GM21619 (cell line): ENCODE measurements at regions not wholly inside any gene's neighbourhood (a gene's known extent, or its start where the extent isn't known, plus 50 kb on each side); places are given as distances from the start of the nearest gene placed in this dataset.

ENCODE experiments used
- ATAC-seq: cut with Tn5 transposase; IDR thresholded peaks from one replicate; pipeline ENCODE4 v1.9.1; 2021; ENCODE audit not compliant: unreplicated experiment

- peak; percentile 93 for ATAC-seq
These were observed 110.2 kb downstream of the ELAPOR2 start for GRCh38 chr7:86949052-86949778.

GRCh38 chr7:86947929-86948328, 111.5 kb downstream of the ELAPOR2 start:
- no peak for ATAC-seq

DNA sequence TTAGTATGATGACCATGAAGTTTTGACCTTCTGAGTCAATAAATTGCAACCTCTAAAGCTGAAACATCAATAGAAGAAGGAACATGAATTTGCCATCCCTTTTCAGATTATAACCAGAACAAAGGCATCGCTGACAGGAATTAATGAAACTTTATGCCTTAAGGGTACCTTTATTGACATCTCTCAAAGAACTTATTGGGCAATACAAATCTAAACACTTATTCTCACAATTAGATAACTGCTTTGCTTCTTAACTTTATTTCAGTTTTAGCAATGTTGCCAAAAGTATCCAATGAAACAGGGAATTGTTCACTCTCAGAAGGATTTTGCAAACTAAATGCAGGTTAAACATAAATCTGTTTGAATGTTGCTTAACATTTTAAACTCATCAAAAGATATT, 116.0 kb downstream of the ELAPOR2 start:
- ATAC-seq = no peak

- ATAC-seq = no peak
These were observed 116.5 kb downstream of the ELAPOR2 start for GRCh38 chr7:86942995-86943394.

DNA sequence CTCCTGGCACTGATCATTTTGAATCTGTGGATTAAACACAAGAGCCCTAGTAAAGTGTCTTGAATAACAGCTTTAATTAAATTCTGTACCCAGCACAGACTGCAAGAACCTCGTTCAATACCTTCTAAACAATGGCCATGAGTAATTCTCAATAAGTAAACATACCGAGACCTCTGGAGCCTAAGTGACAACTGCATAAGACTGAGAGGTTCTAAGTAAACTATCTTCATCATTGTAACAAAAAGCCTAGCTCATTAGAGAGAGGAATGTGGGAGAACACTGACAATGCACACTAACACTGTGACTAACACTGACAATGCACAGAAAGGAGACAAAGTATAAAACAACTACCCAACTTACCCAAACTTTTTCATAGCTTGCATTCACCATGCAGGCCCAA, 117.4 kb downstream of the ELAPOR2 start:
- no peak for ATAC-seq

GRCh38 chr7:86939197-86939814, 120.1 kb downstream of the ELAPOR2 start:
- ATAC-seq = peak; percentile 80

GRCh38 chr7:86937363-86937878, 122.0 kb downstream of the ELAPOR2 start:
- no peak for ATAC-seq

GRCh38 chr7:86933295-86933845, 126.1 kb downstream of the ELAPOR2 start:
- no peak for ATAC-seq

DNA sequence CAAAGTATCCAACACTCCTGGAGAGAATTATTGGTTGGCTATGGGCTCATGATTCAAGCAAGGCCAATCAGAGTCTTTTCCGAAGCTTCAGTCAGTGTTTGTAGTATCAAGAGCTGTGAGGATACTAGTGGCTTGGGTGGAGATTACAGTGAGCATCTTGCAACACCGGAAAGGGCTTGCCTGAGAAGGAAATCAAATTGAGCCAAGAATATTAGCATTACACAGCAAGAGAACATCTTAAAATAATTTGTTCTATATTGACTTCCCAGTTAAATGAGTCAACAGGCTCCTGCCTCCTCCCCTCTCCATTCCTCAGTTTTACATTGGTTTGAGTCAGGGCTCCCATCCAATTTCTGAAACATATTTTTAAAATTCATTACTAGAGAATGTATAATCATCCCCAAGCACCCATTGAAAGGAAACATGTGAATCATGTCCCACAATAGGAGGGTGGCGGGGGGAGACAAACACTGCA, 127.4 kb downstream of the ELAPOR2 start:
- ATAC-seq = no peak

DNA sequence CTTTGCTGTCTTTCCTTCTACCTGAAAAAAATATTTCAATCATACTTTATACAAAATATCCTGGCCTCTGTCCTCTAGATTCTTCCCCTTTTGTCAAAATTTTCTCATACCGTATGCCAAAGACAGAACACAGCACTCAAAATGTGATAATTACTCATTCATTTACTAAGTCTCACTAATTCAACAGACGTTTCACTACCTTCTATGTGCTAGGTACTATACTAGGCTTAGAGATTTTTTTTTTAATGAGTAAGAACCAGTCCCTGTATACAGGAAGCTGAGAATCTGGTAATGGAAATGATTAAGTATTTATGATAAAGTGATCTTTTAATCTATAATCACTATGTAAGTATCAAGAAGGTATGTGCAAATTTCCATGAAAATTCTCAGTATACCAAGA, 128.0 kb downstream of the ELAPOR2 start:
- ATAC-seq = no peak

GRCh38 chr7:86930554-86931307, 128.7 kb downstream of the ELAPOR2 start:
- no peak for ATAC-seq

GRCh38 chr7:86929293-86930109, 130.0 kb downstream of the ELAPOR2 start:
- no peak for ATAC-seq

- ATAC-seq = no peak
These were observed 131.1 kb downstream of the ELAPOR2 start for GRCh38 chr7:86928308-86928707.

DNA sequence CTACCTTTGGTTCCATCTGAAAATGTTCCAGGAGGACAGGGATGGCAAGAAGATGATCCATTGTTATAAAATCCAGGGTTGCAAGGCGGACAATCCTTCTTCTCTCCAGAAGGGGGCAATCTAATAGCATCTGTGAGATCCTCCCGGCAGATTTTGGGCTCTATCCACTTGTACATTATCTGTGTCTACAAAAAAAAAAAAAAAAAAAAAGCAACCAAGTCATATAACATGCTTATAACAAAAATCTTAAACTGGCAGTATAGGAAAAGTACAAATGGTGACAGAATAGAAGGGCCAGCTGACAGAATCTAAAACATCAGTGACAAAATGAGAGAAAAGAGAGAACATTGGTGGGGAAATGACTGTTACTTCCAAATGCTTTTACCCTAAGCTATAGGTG, 132.7 kb downstream of the ELAPOR2 start:
- peak; percentile 60 for ATAC-seq

DNA sequence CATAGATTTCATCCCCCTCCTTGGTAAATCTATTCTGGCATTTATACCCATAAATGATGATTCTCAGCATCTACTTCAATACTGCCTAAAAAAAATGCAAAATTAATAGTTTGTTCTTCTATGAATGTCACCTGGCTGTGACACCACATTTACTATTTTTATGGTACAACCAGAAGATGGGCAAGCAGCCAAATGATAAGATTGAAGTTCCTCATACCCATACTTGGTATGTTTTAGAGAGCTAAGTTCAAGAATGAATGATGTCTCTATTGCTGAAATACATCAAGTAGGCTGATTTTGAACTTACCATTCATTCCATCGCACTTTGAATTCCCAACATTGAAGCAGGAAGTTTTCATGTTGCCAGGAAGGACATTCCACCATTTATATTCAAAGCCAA, 134.2 kb downstream of the ELAPOR2 start:
- no peak for ATAC-seq

DNA sequence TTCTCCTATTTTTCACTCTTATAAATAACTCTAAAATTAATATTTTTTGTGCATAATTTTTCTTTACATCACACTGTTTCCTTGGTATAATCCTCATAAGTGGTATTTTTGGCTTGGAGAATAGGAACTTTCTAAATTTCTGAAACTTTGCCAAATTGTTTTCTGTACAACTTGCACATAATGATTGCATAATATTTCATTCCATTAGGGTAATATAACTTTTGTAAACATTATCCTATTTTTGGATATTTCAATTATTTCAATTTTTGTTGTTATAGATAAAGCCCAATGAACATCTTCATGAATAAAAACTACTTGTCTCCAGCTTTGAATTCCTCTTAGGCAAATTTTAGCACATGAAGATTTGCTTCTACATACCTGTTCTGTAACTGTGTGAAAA, 135.9 kb downstream of the ELAPOR2 start:
- no peak for ATAC-seq

DNA sequence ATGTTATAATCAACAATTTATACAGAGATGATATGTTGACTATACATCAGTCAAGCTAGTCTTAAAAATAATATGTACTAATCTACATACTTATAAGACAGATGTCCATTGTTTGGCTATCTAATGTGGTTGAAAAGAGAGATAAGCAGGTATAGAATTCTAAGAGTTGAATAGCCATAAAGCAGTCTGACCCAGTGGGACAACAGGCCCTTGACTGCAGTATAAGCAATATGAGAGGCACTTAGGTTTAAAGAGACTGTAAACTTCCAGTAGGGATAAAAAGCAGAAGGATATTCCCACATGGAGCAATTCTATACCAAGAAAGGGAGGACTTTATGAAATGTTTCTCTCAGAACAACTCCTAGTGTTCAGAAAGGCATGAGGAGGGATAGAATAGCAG, 139.3 kb downstream of the ELAPOR2 start:
- ATAC-seq = no peak

- ATAC-seq = no peak
These were observed 141.2 kb downstream of the ELAPOR2 start for GRCh38 chr7:86918245-86918644.

- no peak for ATAC-seq
These were observed 143.1 kb downstream of the ELAPOR2 start for GRCh38 chr7:86916277-86916825.

- ATAC-seq = no peak
These were observed 144.9 kb downstream of the ELAPOR2 start for GRCh38 chr7:86914551-86914950.
